ENCODE measurements at regions not wholly inside any gene's neighbourhood (a gene's known extent, or its start where the extent isn't known, plus 50 kb on each side); places are given as distances from the start of the nearest gene placed in this dataset.

- TF ChIP-seq CTCF (IDR thresholded peaks at IDR 0.05) (no peak), USF2 (CRISPR knock-in tag; IDR thresholded peaks at IDR 0.05) (no peak)
These were observed 144.8 kb upstream of the KRR1 start for GRCh38 chr12:75656210-75656609.

Data from WTC11 (cell line).